ENCODE measurements at regions not wholly inside any gene's neighbourhood (a gene's known extent, or its start where the extent isn't known, plus 50 kb on each side); places are given as distances from the start of the nearest gene placed in this dataset.
"Not testable (repeated sequence)": the region's sequence is repeated elsewhere in the genome, so short reads cannot be mapped to it uniquely, and the experiment has no call there.

DNA sequence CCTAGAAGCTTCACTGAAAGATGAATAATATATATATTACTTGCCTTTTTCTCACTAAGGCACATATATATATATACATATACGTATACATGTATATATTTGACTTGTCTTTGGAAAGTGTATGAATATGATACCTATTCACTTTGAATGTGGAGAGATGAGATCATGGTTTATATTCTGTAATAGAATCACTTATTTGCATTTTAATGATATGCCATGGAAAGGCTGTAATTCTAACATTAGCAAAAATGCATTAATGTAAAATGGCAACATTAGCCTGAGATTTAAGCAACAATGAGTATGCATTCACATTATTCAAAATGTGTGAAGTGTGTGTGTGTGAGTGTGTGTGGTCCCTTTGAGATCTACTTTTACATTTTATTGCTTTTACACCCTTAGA is 54.5 kb upstream of the PRKD1 start:
- Mint-ChIP-seq H3K4me3 (ENCODE audit: unreplicated experiment) (no peak overlapping the region), H3K36me3 (ENCODE audit: unreplicated experiment) (no peaks in the 10 kb centered on the region), H3K27ac (ENCODE audit: unreplicated experiment) (no peak overlapping the region), H3K9me3 (ENCODE audit: unreplicated experiment) (no peaks in the 10 kb centered on the region), H3K27me3 (ENCODE audit: unreplicated experiment) (no peaks in the 10 kb centered on the region), H3K4me1 (ENCODE audit: low read depth, unreplicated experiment) (no peaks in the 10 kb centered on the region)
- TF ChIP-seq, protein P1, sequence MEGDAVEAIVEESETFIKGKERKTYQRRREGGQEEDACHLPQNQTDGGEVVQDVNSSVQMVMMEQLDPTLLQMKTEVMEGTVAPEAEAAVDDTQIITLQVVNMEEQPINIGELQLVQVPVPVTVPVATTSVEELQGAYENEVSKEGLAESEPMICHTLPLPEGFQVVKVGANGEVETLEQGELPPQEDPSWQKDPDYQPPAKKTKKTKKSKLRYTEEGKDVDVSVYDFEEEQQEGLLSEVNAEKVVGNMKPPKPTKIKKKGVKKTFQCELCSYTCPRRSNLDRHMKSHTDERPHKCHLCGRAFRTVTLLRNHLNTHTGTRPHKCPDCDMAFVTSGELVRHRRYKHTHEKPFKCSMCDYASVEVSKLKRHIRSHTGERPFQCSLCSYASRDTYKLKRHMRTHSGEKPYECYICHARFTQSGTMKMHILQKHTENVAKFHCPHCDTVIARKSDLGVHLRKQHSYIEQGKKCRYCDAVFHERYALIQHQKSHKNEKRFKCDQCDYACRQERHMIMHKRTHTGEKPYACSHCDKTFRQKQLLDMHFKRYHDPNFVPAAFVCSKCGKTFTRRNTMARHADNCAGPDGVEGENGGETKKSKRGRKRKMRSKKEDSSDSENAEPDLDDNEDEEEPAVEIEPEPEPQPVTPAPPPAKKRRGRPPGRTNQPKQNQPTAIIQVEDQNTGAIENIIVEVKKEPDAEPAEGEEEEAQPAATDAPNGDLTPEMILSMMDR (IDR thresholded peaks at IDR 0.05; ENCODE audit: partially characterized antibody, unreplicated experiment): no peak
- DNase-seq: no peak

DNA sequence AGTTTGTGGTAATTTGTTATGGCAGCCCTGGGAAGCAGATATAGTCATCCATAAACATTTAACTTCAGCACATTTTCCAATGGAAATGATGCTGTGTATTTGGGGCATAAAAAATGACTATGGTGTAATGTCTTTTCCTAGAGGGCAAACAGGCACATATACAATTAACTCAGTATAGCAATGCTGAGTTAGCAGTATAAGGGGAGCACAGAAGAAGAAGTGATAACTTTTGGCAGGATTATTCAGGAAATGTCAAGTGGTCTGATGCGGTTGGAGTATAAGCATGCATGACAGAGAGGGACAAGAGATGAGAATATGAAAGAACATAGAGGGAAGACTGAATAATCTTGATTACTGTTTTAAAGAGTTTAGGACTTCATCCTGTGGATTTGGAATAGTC is 55.3 kb upstream of the PRKD1 start:
- Mint-ChIP-seq H3K4me3 (ENCODE audit: unreplicated experiment) (no peak overlapping the region), H3K36me3 (ENCODE audit: unreplicated experiment) (no peaks in the 10 kb centered on the region), H3K27me3 (ENCODE audit: unreplicated experiment) (no peaks in the 10 kb centered on the region), H3K9me3 (ENCODE audit: unreplicated experiment) (no peaks in the 10 kb centered on the region), H3K27ac (ENCODE audit: unreplicated experiment) (no peak overlapping the region), H3K4me1 (ENCODE audit: low read depth, unreplicated experiment) (no peaks in the 10 kb centered on the region)
- TF ChIP-seq, protein P1 (IDR thresholded peaks at IDR 0.05; ENCODE audit: partially characterized antibody, unreplicated experiment): no peak
- no peak for DNase-seq

DNA sequence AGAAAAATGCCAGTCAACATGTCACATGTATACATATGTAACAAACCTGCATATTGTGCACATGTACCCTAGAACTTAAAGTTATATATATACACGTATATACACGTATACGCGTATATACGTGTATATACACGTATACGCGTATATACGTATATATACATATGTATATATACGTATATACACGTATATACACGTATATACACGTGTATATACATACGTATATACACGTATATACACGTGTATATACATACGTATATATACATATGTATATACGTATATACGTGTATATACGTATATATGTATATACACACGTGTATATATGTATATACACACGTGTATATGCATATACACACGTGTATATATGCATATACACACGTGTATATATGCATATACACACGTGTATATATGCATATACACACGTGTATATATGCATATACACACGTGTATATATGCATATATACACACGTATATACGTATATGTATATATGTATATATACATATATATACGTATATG is 62.8 kb upstream of the PRKD1 start:
- not testable (repeated sequence) for H3K36me3 Mint-ChIP-seq (ENCODE audit: unreplicated experiment); H3K27ac Mint-ChIP-seq (ENCODE audit: unreplicated experiment); DNase-seq; H3K27me3 Mint-ChIP-seq (ENCODE audit: unreplicated experiment); H3K4me3 Mint-ChIP-seq (ENCODE audit: unreplicated experiment); H3K9me3 Mint-ChIP-seq (ENCODE audit: unreplicated experiment); H3K4me1 Mint-ChIP-seq (ENCODE audit: low read depth, unreplicated experiment)

DNA sequence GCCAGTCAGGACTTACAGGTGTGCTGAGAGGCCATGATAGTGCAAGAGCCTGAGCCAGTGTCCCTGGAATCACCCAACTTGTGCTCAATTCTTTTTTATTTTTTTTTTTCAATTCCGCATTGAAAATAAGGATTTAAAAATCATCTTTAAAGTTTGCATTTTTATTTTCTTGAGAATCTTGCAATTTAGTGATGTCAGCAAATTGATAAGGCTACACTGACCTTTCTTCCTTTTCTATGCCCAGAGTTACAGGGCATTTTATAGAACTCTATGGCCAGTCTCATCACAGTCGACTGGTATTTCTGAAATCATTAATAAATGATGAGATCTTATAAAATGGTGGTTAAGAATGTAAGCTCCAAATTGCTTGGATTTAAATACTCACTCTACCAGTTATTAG is 63.3 kb upstream of the PRKD1 start:
- H3K36me3 Mint-ChIP-seq (ENCODE audit: unreplicated experiment): no peaks in the 10 kb centered on the region
- DNase-seq: no peak
- no peak overlapping the region for H3K27ac Mint-ChIP-seq (ENCODE audit: unreplicated experiment)
- no peaks in the 10 kb centered on the region for H3K4me1 Mint-ChIP-seq (ENCODE audit: low read depth, unreplicated experiment)
- H3K9me3 Mint-ChIP-seq (ENCODE audit: unreplicated experiment): no peaks in the 10 kb centered on the region
- TF ChIP-seq, protein P1 (IDR thresholded peaks at IDR 0.05; ENCODE audit: partially characterized antibody, unreplicated experiment): no peak
- H3K27me3 Mint-ChIP-seq (ENCODE audit: unreplicated experiment): no peaks in the 10 kb centered on the region
- H3K4me3 Mint-ChIP-seq (ENCODE audit: unreplicated experiment): no peak overlapping the region

DNA sequence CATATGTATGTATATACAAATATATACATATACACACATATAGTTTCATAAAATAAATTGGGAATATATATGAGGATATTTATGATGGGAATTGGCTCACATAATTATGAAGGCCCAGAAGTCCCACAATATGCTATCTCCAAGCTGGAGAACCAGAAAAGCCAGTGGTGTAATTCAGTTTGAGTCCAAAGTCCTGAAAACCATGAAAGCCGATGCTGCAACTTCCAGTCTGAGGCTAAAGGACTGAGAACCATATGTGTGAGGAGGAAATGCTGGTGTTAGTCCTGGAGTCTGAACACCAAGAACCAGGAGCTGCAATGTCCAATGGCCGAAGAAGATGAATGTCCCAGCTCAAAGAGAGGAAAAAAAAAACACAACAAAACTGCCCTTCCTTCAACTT is 65.5 kb upstream of the PRKD1 start:
- no peak for DNase-seq
- Mint-ChIP-seq H3K4me1 (ENCODE audit: low read depth, unreplicated experiment) (no peaks in the 10 kb centered on the region), H3K27ac (ENCODE audit: unreplicated experiment) (no peak overlapping the region), H3K9me3 (ENCODE audit: unreplicated experiment) (no peaks in the 10 kb centered on the region), H3K36me3 (ENCODE audit: unreplicated experiment) (no peaks in the 10 kb centered on the region), H3K27me3 (ENCODE audit: unreplicated experiment) (no peaks in the 10 kb centered on the region), H3K4me3 (ENCODE audit: unreplicated experiment) (no peak overlapping the region)
- TF ChIP-seq, protein P1 (IDR thresholded peaks at IDR 0.05; ENCODE audit: partially characterized antibody, unreplicated experiment): no peak

Measured in glutamatergic neuron (in vitro differentiated cells).